HG03066 (cell line): ENCODE measurements at regions not wholly inside any gene's neighbourhood (a gene's known extent, or its start where the extent isn't known, plus 50 kb on each side); places are given as distances from the start of the nearest gene placed in this dataset.

ENCODE experiments used
- ATAC-seq: cut with Tn5 transposase; IDR thresholded peaks from one replicate; pipeline ENCODE4 v1.9.1; 2021; ENCODE audit warnings: low read depth; ENCODE audit not compliant: unreplicated experiment

DNA sequence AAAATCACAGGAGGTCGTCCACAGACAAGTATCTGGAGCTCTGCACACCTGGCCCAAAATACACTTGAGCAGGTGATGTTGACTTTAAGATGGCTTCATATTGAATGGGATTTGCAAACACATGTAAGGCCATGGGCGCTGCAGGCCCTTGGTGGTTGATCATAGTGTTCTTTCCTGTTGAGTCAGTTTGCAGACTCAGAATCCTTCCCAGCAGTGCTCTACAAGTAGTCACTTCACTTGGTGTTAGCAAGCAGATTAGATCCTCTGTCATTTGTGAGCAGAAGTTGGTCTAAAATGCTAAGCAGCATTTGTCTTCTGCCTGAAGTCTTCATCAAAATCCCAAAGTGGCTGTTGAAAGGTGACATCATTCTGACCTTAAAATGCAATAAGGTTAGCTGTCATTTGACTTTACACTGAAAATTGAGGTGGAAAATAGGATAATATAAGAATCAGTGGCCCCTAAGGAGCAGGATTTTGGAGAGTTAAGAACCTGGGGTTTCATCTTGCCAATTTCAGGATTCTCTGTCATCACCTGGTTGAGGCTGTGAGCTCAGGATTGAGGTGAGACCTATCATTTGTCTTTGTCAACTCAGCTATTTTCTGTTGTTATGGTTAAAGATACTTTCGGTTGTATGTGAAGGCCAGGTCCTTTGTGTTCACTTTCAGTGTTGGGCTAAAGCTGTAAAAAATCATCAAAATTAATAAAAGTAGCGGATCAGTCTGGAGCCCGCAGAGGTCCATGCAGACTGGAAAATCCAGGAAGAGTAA lies 114.5 kb downstream of the LRRC70 start:
- no peak for ATAC-seq

DNA sequence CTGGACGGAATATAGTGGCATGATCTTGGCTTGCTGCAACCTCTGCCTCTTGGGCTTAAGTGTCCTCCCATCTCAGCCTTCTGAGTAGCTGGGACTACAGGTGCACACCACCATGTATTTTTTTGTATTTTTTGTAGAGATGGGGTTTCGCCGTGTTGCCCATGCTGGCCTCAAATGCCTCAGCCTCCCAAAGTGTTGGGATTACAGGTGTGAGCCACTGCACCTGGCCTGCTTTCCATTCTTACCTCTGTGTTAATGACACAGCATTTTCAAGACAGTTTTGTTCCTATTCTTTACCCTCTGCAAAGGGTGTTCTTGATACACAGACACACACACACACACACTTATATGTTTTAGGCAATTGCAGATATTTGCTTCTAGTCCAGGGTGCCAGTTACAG lies 113.3 kb downstream of the LRRC70 start:
- ATAC-seq, result no peak

- ATAC-seq, result no peak
These were observed 111.8 kb downstream of the LRRC70 start for GRCh38 chr5:62690421-62690820.

- ATAC-seq, result no peak
These were observed 111.2 kb downstream of the LRRC70 start for GRCh38 chr5:62689599-62690368.

DNA sequence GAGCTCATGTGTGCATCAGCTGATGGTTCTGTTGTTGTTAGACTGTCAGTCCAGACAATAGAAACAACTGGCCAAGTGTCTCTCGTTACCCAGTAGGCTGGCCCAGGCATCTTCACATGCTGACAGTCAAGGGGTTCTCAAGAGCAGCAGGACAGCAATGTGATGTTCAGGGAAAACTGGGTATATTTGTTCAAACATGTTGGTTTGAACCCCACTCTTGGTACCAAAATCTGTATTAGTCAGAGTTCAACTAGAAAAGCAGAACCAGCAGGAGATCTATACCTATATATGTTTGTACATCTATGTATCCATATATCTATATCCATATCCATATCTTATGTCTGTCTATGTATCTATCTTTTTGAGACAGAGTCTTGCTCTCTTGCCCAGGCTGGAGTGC lies 108.1 kb downstream of the LRRC70 start:
- ATAC-seq, result no peak

GRCh38 chr5:62685221-62685620 lies 106.6 kb downstream of the LRRC70 start:
- no peak for ATAC-seq

GRCh38 chr5:62684310-62684709 lies 105.7 kb downstream of the LRRC70 start:
- ATAC-seq, result no peak

GRCh38 chr5:62682059-62682458 lies 103.4 kb downstream of the LRRC70 start:
- ATAC-seq, result no peak

- ATAC-seq, result no peak
These were observed 102.7 kb downstream of the LRRC70 start for GRCh38 chr5:62681117-62681850.

GRCh38 chr5:62680121-62680520 lies 101.5 kb downstream of the LRRC70 start:
- no peak for ATAC-seq
